ENCODE measurements at regions not wholly inside any gene's neighbourhood (a gene's known extent, or its start where the extent isn't known, plus 50 kb on each side); places are given as distances from the start of the nearest gene placed in this dataset.

DNA sequence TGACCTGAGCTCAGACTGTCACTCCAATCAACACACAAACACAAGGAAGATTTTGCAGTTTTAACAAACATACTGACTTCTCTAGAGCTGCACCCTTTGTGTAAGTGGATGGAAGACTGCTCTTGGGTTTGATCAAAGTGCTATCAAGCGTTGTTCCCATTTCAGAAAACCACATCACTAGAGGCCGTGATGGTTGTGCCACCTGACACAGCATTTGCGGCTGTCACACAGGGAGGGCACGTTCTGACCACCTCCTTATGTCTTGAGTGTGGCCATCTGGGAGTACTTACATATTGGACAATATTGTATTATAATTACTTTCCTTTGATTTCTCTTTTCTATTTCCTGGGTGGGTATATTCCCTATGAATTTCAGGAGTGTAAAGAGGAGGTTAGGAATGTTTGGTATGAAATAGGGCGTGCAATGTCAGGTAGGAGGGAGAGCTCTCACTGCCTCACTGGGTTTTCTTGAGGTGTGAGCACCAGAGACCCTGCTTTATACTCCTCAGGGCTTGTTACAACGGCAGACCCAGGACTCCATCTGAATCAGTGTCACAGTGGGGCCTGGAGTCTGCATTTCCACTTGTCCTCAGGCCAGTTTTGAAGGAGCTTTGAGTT, 74.3 kb downstream of the SYNE3 start:
- FAIRE-seq (no peak), DNase-seq (ENCODE audit: low spot score) (no peak)

DNA sequence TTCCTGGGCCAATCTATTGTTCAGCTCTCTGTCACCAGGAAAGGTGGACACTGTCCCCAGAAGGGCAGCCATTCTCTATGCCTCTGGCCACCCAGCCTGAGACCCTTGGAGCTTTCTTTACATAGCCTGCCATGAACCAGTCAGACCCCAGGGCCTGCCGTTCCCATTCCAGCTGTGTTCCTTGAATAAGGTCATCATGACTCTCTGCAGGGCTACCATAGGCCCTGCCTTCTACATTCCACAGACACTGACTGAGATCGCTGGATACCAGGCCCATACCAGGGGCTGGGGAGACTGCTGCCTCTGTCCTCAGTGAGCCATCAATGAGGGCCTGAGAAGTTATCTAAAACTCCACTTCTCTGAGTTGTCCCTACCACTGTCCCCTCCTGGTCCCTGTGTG, 75.5 kb downstream of the SYNE3 start:
- no peak for FAIRE-seq
- DNase-seq (ENCODE audit: low spot score) = no peak

- FAIRE-seq (no peak), DNase-seq (ENCODE audit: low spot score) (no peak)
Observed at GRCh38 chr14:95440496-95440895, 76.0 kb downstream of the SYNE3 start.

- DNase-seq (ENCODE audit: low spot score) (no peak), FAIRE-seq (no peak)
Observed at GRCh38 chr14:95439881-95440280, 76.6 kb downstream of the SYNE3 start.

DNA sequence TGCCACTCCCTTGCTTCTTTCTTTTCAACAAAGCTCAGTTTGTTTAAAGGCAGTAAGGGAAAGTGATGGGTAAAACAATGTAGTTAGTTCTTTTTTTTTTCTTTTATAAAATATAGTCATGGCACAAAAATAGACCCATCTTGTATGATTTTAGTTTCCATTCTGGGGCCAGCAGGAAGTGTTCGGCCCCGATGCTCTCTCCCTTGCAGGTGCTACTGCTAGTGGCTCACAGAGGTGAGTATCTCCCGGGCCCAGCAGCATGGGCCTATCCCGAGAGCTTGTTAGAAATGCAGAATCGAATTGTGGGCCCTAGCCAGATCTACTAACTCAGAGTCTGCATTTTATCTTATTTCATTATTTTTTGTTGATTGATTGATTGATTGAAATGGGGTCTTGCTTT, 78.7 kb downstream of the SYNE3 start:
- FAIRE-seq (no peak), DNase-seq (ENCODE audit: low spot score) (no peak)

- FAIRE-seq (no peak), DNase-seq (ENCODE audit: low spot score) (no peak)
Observed at GRCh38 chr14:95436354-95436753, 80.1 kb downstream of the SYNE3 start.

DNA sequence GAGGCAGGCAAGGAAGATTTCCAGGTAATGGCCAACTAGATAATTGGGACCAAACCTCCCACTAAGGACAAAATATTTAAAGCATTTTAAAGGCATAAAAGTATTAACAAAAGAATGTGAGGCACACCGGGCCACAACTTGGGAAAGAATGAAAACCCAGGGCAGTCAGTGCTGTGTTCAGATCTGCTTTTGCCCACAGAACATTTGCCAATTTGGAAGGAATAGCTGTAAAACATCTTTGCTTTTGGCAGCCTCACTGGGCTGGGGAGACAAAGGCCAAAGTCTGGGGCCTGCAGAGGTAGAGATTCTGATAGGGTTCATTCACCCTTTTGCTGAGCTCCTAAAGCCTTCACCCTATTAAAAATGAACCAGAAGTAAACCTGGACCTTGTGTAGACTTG, 82.3 kb downstream of the SYNE3 start:
- FAIRE-seq (no peak), DNase-seq (ENCODE audit: low spot score) (no peak)

- FAIRE-seq (no peak), DNase-seq (ENCODE audit: low spot score) (no peak)
Observed at GRCh38 chr14:95433094-95433478, 83.4 kb downstream of the SYNE3 start.

GRCh38 chr14:95432144-95433093, 84.0 kb downstream of the SYNE3 start:
- no peak for FAIRE-seq
- no peak for DNase-seq (ENCODE audit: low spot score)

- FAIRE-seq (no peak), DNase-seq (ENCODE audit: low spot score) (no peak)
Observed at GRCh38 chr14:95431199-95432143, 85.0 kb downstream of the SYNE3 start.

- no peak for FAIRE-seq
- no peak for DNase-seq (ENCODE audit: low spot score)
Observed at GRCh38 chr14:95428557-95428956, 87.9 kb downstream of the SYNE3 start.

DNA sequence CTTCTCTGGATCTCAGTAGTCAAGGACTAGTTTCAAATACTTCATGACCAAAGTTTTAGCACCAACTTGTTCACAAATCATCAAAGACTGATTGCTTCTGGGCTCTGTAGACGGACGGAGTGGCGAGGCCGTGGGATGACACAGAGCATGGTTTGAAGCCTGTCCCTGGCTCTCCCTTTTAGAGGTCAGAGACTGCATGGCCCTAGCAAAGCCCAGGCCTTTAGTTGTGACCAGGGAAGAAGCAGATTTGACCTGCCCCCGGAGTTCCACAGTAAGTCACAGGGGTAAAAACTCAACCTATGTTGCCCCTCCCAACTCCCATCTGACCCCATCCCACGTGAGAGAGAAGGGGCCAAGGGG, 90.4 kb downstream of the SYNE3 start:
- FAIRE-seq (no peak), DNase-seq (ENCODE audit: low spot score) (no peak)

- DNase-seq (ENCODE audit: low spot score) = no peak
- FAIRE-seq = no peak
Observed at GRCh38 chr14:95425369-95426115, 90.9 kb downstream of the SYNE3 start.

- no peak for FAIRE-seq
Observed at GRCh38 chr14:95424529-95424928, 91.9 kb downstream of the SYNE3 start.

GRCh38 chr14:95421741-95422140, 94.7 kb downstream of the SYNE3 start:
- FAIRE-seq (no peak), DNase-seq (ENCODE audit: low spot score) (no peak)

More at GRCh38 chr14:95424529-95424928, 91.9 kb downstream of the SYNE3 start:
- no peak for DNase-seq (ENCODE audit: low spot score)

GRCh38 chr14:95420060-95420459, 96.4 kb downstream of the SYNE3 start:
- DNase-seq (ENCODE audit: low spot score) (no peak), FAIRE-seq (no peak)

GRCh38 chr14:95419569-95419968, 96.9 kb downstream of the SYNE3 start:
- FAIRE-seq (no peak), DNase-seq (ENCODE audit: low spot score) (no peak)

DNA sequence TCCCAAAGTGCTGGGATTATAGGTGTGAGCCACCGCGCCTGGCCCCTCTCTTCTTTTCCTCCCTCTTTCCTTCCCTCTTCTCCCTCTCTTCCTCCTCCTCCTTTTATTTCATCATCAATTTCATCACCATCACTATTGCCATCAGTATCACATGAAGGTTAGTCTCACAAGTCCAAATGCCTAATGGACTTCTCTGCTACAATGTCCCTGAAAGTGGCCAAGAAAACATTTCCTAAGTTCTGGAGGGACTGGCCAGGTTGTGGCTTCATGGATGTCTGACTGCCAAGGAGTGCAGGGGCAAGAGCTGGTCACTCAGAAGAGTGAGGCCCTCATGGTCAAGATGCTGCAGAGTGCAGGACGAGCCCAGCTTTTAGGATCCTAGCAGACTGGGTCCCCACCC, 97.6 kb downstream of the SYNE3 start:
- no peak for DNase-seq (ENCODE audit: low spot score)
- FAIRE-seq = no peak

DNA sequence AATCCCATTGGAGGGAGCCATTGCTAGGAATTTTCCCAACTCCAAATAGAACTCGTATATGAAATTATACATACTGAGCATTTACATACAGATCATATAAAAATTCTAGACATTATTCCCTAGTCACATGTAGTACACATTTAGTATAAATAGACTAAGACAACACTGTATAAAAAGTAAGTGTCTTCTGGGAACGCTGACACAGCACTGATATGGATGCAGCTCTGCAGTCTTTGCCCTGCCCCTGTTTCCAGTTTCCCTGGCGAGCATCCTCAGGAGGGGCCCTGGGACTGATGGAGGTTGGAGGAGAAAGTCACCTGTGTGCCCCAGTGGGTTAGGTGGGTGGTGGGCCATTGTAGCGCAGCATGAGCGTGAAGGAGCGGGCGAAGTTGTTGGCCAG, 97.8 kb upstream of the CLMN start:
- DNase-seq (ENCODE audit: low spot score) (no peak), FAIRE-seq (no peak)

DNA sequence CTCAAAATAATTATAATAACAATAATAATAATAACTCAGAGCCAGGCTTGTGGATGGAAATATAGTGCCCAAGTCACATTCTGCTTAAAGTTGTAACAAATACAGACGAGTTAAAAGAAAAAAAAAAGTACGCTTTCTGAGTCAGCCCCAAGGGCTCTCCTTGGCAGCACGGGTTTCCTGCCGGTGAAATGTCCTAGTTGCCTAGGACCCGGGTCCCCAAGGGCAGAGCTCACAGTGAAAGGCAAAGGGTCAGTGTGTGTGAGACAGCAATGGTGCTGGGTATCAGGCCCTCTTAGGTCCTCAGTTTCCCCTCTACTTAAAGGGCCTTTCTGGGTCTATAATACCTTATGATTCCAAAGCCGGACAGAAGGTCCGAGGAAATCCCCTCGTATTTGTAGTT, 96.3 kb upstream of the CLMN start:
- FAIRE-seq = no peak
- no peak for DNase-seq (ENCODE audit: low spot score)

Data from RCC 7860 (cell line).